Naive thymus-derived CD8-positive, alpha-beta T cell (primary cell): ENCODE measurements at regions not wholly inside any gene's neighbourhood (a gene's known extent, or its start where the extent isn't known, plus 50 kb on each side); places are given as distances from the start of the nearest gene placed in this dataset.

ENCODE experiments used
- ATAC-seq, 2 donors: fragments of 150-1000 bp; cut with Tn5 transposase in 1 of 2; sonication (Bioruptor Pico), chemical (Tn5 transposase) in 1 of 2; 1 replicate in 1 of 2; 2 replicates in 1 of 2; pipeline ENCODE4 v1.10.0; 2021; ENCODE audit warnings: mild to moderate bottlenecking in 2 of 2, moderate library complexity in 2 of 2
- POLR2A ChIA-PET: fragments of 350-600 bp; sonication (Branson Sonifier 250); formaldehyde crosslinking; loops from one replicate; lab custom pipeline; 2021; ENCODE audit warnings: antibody characterized with exemption; lab: Charles Lee
- DNase-seq, 10 donors: peaks; one replicate each; pipeline versions ENCODE4 v3.0.0 to v3.0.0-alpha.2; 2020 to 2022
- H3K27ac Mint-ChIP-seq, 10 donors: one replicate each; pipeline ENCODE4 v1.8.0; 2020 to 2022; ENCODE audit warnings: mild to moderate bottlenecking in 10 of 10, mixed read lengths in 10 of 10, moderate library complexity in 4 of 10, inconsistent platforms in 1 of 10
- H3K27me3 Mint-ChIP-seq, 5 donors: one replicate each; pipeline ENCODE4 v1.8.0; 2021 to 2022; ENCODE audit warnings: mixed read lengths in 5 of 5
- H3K36me3 Mint-ChIP-seq, 3 donors: one replicate each; pipeline ENCODE4 v1.8.0; 2020 to 2022; ENCODE audit warnings: mixed read lengths in 3 of 3, mild to moderate bottlenecking in 2 of 3, inconsistent platforms in 1 of 3
- H3K4me1 Mint-ChIP-seq, 4 donors: one replicate each; pipeline ENCODE4 v1.8.0; 2021 to 2022; ENCODE audit warnings: mixed read lengths in 4 of 4
- H3K4me3 Mint-ChIP-seq, 10 donors: one replicate each; pipeline ENCODE4 v1.8.0; 2020 to 2022; ENCODE audit warnings: mild to moderate bottlenecking in 10 of 10, mixed read lengths in 10 of 10, moderate library complexity in 6 of 10, inconsistent platforms in 1 of 10
- H3K9me3 Mint-ChIP-seq, 9 donors: one replicate each; pipeline ENCODE4 v1.8.0; 2020 to 2022; ENCODE audit warnings: mixed read lengths in 9 of 9, mild to moderate bottlenecking in 3 of 9, inconsistent platforms in 1 of 9, moderate library complexity in 1 of 9

DNA sequence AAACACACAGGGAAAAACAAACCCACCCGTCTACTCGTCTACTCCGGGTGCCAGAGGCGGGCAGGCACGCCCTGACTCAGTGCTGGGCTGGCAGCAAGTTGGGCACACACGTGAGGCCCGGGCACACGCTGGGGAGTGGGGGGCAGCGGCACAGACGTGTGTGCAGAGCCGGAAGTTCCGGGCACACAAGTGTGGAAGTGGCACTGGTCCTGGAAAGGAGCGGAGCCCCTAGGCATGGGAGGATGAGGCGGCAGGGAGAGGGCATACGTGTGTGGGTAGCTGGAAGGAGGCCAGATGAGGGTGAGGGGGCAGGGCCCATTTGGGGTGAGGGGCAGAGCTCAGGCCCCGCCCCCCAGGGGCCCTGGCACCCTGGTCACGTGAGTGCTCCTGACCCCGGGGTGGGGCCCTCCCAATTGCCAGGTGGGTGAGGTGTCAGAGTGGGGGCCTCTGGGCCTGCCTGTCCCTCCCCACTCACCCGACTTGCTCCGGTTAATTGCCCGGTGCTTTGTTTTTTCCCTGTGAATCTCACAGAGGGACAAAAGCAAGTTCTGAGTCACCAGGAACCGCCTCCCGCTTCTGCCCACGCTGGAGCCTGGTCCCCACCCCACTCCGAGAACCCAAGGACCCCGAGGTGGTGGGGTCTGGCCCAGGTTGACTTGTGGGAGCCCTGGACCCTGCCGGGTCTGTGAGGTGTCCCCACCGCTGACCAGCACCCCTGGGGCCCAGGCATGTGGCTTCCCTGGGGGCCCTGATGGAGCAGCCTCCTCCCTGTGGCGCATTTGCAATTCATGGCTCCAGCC is 104.8 kb upstream of the CASZ1 start:
- Mint-ChIP-seq H3K27me3 (peaks cover 0 to 2% (median 0%) of the 10 kb centered on the region in 5 donors), H3K27ac (peak overlapping the region in 2 of 10 donors; percentile 27 to 31)

DNA sequence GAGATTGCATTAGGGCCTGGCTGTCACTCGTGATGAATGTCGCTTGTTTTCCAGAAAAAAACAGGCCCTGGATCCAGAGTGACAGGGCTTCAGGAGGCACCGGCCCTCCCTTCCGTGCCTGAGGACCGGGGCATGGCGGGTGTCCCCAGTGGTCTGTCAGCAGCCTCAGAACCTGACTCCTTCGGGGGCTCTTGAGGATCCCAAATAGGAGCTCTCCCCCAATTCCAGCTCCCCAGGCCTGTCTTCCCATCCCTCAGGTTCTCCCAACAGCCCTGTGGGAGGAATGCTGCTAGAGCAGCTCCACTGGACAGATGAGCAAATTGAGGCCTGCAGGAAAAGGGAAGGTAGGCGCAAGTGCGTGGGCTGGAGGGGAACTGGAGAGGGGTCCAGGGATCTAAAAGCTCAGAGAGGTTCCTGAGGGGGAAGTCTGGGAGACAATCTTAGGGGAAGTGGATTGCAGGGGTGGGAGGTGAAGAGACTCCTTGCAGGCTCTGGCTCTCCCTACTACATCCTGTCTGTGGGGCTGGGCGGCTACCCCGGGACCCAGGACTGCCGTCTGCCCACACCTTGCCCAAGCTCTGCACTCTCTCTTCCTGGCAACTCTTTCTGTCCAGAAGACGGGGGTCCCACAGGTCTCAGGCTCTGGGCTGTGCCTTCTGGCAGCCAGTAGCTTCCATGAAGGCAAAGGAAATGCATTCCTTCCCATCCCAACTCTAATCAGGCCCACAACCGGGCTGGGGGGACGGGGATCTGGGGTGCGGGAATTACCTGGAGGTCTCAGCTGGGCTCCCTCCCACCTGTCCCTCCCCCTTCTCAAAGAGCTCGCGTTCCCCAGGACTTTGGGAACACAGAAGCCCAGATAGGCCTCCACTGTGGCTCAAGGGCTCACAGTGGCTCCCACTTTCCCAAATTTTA is 105.7 kb upstream of the CASZ1 start:
- POLR2A ChIA-PET = interaction anchor here (0.8 to 1.0 kb wide), 2 partner anchors 10 to 14 kb away, joined by 4 read pairs; no protein-coding TSS in a partner anchor
- ATAC-seq (no peak), DNase-seq (no peak)
- Mint-ChIP-seq H3K36me3 (no peaks in the 10 kb centered on the region), H3K9me3 (no peaks in the 10 kb centered on the region), H3K4me1 (peaks cover 27 to 52% (median 37%) of the 10 kb centered on the region in 4 donors), H3K27ac (peak overlapping the region in 2 of 10 donors; percentile 51 to 53), H3K4me3 (no peak overlapping the region), H3K27me3 (peaks cover 0 to 2% (median 0%) of the 10 kb centered on the region in 5 donors)

More for the DNA sequence above, 104.8 kb upstream of the CASZ1 start:
- no peak for ATAC-seq
- Mint-ChIP-seq H3K9me3 (no peaks in the 10 kb centered on the region), H3K36me3 (no peaks in the 10 kb centered on the region), H3K4me3 (no peak overlapping the region), H3K4me1 (peaks cover 20 to 44% (median 29%) of the 10 kb centered on the region in 4 donors)
- peak in 1 of 10 donors; percentile 14 for DNase-seq
- POLR2A ChIA-PET = interaction anchor here (0.8 to 1.0 kb wide), 2 partner anchors 11 to 13 kb away, joined by 4 read pairs; no protein-coding TSS in a partner anchor

DNA sequence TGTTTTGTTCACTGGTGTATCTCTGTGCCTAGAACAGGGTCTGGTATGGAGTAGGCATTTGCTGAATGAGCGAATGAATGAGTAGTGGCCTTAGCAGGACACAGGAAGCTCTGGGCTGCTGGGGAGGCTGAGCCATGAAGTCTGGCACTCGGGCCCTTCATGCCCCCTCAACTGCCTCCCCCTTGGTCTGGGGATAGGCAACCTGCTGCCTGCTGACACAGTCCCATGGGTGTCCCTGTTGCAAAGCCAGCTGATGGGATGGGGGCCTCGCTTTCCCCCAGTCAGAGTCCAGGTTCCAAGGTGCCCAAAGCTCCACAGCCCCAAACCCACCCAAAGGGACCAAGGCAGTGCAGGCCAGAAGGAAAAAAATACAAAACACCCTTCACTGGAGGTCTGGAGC is 107.0 kb upstream of the CASZ1 start:
- Mint-ChIP-seq H3K9me3 (no peaks in the 10 kb centered on the region), H3K27ac (peak overlapping the region in 8 of 10 donors; percentile 40 to 91 (median 80)), H3K27me3 (peaks cover 0 to 2% (median 0%) of the 10 kb centered on the region in 5 donors), H3K4me1 (peaks cover 29 to 55% (median 38%) of the 10 kb centered on the region in 4 donors), H3K36me3 (no peaks in the 10 kb centered on the region), H3K4me3 (peak overlapping the region in 3 of 10 donors; percentile 15 to 86 (median 78))
- no peak for ATAC-seq
- no peak for DNase-seq
- POLR2A ChIA-PET = interaction anchor here (0.5 to 1.5 kb wide), 6 partner anchors 9 to 408 kb away, joined by 3 to 7 read pairs (median 4); no protein-coding TSS in a partner anchor

DNA sequence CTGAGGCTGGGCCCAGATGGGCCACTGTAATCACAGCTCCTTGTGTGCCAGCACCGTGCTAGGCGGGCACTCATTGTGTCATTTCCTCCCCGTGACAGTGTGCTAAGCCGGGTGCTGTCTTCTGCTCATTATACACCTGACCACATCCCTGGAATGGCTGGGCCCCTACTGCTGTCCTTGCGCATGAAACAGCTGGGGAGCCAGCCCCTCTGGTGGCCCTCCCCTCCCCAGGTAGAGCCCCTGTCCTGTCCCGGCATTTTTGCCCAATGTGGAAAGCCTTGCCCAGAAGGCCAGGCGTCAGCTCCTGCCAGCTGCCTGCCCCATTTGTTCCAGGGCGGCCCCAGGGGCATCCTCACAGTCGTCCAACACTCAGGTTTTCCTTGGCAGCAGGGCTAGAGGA is 107.4 kb upstream of the CASZ1 start:
- Mint-ChIP-seq H3K4me1 (peaks cover 29 to 57% (median 38%) of the 10 kb centered on the region in 4 donors), H3K27me3 (peaks cover 0 to 2% (median 0%) of the 10 kb centered on the region in 5 donors), H3K27ac (peak overlapping the region in 9 of 10 donors; percentile 43 to 91 (median 80)), H3K36me3 (no peaks in the 10 kb centered on the region), H3K9me3 (no peaks in the 10 kb centered on the region), H3K4me3 (peak overlapping the region in 6 of 10 donors; percentile 15 to 90 (median 80))
- peak; percentile 64 to 68 for ATAC-seq
- POLR2A ChIA-PET = interaction anchor here (0.5 to 1.5 kb wide), 6 partner anchors 10 to 409 kb away, joined by 3 to 7 read pairs (median 4); no protein-coding TSS in a partner anchor
- DNase-seq = peak in 3 of 10 donors; percentile 30 to 42 (median 39)

DNA sequence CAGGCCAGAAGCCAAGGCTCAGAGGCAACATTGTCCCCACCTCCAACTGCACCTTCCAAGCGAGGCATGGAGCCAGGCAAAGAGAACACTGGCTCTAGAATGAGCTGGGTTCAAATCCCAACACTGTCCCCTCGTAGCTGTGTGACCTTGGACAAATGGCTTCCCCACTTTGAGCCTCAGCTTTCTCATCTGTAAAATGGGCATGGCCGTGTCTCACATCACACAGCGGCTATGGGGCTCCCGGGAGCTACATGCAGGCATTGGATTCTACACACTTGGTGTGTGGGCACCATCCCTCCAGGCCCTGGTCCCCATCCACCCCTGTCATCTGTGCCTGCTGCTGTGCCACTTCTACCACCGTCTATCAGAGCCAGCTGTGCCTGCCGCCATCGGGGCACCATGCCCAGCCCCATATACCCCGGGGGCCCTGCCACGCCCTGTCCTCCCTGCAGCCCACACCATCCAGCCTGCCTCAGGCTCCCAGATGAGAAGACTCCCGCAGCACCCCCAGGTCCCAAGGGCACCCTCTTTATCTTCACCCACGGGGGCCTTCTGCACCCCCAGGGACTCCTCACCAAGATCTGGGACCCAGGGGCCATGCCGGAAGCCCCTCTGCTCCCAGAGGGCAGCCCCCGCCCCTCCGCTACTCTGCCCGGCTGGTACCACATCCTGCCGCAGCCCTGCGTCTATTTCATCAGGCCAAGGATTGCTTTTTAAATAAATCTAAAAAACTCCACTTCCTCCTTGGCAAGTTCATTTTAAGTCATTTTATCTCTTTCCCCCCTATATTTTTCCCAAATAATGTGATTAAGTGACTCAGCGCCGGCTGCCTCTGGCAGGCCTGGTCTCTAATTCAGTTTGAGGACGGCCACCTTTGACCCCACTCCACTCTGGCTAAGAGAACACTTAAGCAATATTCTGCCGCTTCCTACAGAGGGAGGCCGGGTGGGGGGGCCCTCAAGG is 107.8 kb upstream of the TARDBP start:
- no peaks in the 10 kb centered on the region for H3K9me3 Mint-ChIP-seq
- peaks cover 25 to 52% (median 37%) of the 10 kb centered on the region in 4 donors for H3K4me1 Mint-ChIP-seq
- peak overlapping the region; percentile 83 to 93 (median 89) for H3K27ac Mint-ChIP-seq
- H3K36me3 Mint-ChIP-seq = no peaks in the 10 kb centered on the region
- POLR2A ChIA-PET = interaction anchor here (1.0 to 1.5 kb wide), 4 partner anchors 10 to 34 kb away, joined by 3 to 7 read pairs (median 4); no protein-coding TSS in a partner anchor
- H3K27me3 Mint-ChIP-seq = peaks cover 0 to 2% (median 0%) of the 10 kb centered on the region in 5 donors
- peak overlapping the region; percentile 66 to 90 (median 78) for H3K4me3 Mint-ChIP-seq
- peak; percentile 10 to 77 (median 58) for DNase-seq
- peak; percentile 78 to 88 for ATAC-seq

DNA sequence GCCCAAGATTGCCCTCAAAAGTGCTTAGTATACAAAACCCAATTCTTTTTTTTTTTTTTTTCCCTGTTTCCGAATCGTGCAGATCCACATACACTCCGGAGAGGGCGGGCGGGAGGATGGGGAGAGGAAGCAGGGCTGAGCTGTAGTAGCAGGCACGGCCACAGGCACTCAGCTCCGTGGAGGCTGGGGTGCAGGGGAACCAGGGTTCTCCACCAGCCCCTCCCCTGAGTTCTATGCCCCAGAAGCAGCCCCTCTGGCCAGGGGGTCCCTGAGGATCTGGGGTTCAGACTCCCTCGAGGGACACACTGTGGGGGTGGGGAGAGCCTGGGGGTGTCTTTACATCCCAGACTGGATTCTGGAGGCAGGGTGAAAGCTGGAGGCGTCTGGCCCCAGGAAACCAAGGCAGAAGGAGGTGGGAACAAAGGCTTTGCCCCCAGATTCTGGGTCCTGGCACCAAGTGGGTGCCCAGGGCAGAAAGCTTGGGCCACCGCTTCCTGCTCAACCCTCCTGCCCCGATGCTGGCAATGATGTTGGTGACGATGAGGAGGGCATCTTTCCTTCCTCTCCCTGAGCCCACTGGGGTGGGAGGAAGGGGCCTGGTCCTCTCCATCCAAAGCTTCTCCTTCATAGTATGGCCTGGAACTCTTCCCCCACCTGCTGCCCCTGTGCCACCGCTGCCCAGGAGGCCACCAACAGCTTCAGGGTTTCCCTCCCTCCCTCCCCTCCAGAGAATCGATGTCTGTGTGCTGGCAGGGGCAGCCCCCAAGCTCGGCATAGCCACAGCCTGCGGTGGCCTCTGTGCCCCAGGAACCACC is 106.4 kb upstream of the TARDBP start:
- H3K27ac Mint-ChIP-seq = peak overlapping the region in 6 of 10 donors; percentile 34 to 83 (median 50)
- H3K9me3 Mint-ChIP-seq = no peaks in the 10 kb centered on the region
- H3K36me3 Mint-ChIP-seq = no peaks in the 10 kb centered on the region
- ATAC-seq = no peak
- H3K27me3 Mint-ChIP-seq = peaks cover 0 to 2% (median 0%) of the 10 kb centered on the region in 5 donors
- no peak for DNase-seq
- H3K4me1 Mint-ChIP-seq = peaks cover 22 to 53% (median 39%) of the 10 kb centered on the region in 4 donors
- peak overlapping the region in 6 of 10 donors; percentile 7 to 56 (median 30) for H3K4me3 Mint-ChIP-seq
- POLR2A ChIA-PET = interaction anchor here (0.5 to 1.1 kb wide), 3 partner anchors 12 to 269 kb away, joined by 3 read pairs; no protein-coding TSS in a partner anchor

DNA sequence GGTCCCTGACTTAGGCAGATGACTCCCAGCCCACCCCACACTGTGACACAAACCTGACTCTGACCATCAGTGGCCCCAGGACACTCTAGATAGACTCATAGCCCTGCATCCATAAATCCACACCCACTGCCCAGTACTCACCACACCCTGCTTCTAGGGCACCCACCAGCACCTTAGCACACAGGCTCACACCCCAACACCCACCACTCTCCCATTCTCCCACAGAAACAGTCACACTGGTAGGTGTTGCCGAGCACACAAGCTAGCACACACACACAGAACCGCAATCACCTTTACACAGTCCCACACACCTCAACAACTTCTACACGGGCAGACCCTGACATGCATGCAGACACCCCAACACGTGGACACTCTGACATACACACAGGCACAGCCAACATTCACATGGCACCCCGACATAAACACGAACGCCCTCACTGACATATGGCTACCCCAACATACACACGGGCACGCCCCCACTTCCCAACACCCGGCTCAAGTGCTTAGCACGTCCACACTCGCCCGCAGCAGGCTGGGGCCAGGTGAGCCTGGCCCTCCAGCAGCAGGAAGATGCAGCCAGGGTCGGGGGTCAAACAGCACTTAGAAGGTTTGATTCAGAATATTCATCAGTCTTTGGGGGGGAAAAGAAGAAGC is 105.5 kb upstream of the TARDBP start:
- H3K27ac Mint-ChIP-seq = peak overlapping the region in 8 of 10 donors; percentile 18 to 65 (median 52)
- POLR2A ChIA-PET = interaction anchor here (0.5 to 1.1 kb wide), 2 partner anchors 11 to 1112 kb away, joined by 3 read pairs; no protein-coding TSS in a partner anchor

DNA sequence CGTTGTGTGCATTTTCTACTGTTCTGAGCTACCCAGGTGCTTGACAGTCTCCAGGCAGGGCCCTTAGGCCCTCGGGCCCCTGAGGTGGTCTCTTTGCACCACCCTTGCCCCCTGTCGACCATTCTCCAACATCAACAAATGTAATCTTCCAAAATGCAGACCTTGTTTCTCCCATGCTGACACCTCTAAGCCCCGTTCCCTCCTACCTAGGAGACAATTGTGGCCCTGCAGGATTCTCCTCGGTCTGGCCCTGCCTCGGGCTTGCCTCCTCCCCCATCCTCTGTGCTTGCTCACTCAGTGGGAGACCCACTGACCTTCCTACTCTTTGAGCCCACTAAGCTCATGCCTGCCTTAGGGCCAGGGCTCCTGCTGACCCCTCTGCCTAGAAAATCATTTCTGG is 104.2 kb upstream of the TARDBP start:
- peak overlapping the region in 2 of 10 donors; percentile 1 to 52 for H3K27ac Mint-ChIP-seq
- peaks cover 0 to 2% (median 0%) of the 10 kb centered on the region in 5 donors for H3K27me3 Mint-ChIP-seq
- ATAC-seq = no peak
- POLR2A ChIA-PET = interaction anchor here (0.6 kb wide), 1 partner anchor 1998 kb away, joined by 5 read pairs; no protein-coding TSS in a partner anchor
- H3K4me3 Mint-ChIP-seq = peak overlapping the region in 1 of 10 donors; percentile 3
- H3K4me1 Mint-ChIP-seq = peaks cover 24 to 48% (median 39%) of the 10 kb centered on the region in 4 donors
- no peak for DNase-seq
- no peaks in the 10 kb centered on the region for H3K9me3 Mint-ChIP-seq
- no peaks in the 10 kb centered on the region for H3K36me3 Mint-ChIP-seq

More for the DNA sequence above, 105.5 kb upstream of the TARDBP start:
- peak overlapping the region in 6 of 10 donors; percentile 16 to 71 (median 32) for H3K4me3 Mint-ChIP-seq
- ATAC-seq = no peak
- H3K9me3 Mint-ChIP-seq = no peaks in the 10 kb centered on the region
- peaks cover 22 to 52% (median 39%) of the 10 kb centered on the region in 4 donors for H3K4me1 Mint-ChIP-seq
- H3K27me3 Mint-ChIP-seq = peaks cover 0 to 2% (median 0%) of the 10 kb centered on the region in 5 donors
- no peak for DNase-seq
- H3K36me3 Mint-ChIP-seq = no peaks in the 10 kb centered on the region

DNA sequence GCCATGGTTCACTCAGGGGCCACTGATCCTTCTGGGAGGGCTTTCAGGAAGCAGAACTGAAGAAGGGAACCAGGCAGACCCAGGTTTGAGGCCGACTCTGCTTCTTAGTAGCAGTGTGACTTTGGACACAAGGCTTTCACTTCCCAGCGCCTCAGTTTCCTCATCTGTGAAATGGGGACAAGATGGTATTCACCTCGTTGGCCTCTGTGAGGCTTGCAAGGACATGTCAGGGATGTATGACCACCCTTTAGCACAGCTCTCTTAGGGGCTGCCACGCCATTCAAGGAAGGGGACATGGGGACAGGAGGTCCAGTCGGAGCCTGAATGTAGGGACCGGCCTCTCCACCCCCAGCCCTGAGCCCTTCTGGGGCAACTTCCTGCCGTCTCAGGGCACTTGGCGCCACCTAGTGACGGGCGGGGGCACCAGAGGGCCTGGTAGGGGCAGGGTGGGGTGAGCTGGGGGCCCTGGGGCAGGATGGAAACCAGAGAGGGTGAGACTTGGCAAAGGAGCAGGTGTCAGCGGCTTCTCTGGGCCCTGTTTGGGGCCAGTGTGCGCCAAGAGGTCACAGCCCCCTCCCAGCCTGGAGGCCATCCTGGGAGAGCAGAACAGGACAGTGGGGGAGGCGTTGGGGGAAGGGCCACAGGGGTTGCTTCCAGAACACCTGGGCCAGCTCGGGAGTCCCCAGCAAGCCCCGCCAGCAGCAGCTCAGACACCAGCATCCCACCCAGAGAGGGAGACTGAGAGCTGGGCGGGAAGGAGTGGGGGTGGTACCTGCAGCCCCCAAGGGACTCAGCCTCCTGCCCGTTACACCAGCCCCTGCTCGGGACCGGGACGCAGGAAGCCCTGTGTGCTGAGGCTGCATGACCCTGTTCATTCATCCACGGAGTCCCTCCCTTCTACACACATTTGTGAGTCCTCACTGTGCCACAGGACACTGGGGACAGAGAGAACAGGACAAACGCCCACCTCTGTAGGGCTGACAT is 102.5 kb upstream of the TARDBP start:
- Mint-ChIP-seq H3K9me3 (no peaks in the 10 kb centered on the region), H3K27me3 (peaks cover 0 to 6% (median 0%) of the 10 kb centered on the region in 5 donors), H3K4me3 (no peak overlapping the region), H3K36me3 (no peaks in the 10 kb centered on the region), H3K4me1 (peaks cover 15 to 31% (median 22%) of the 10 kb centered on the region in 4 donors), H3K27ac (no peak overlapping the region)
- POLR2A ChIA-PET = interaction anchor here (1.4 kb wide), 1 partner anchor 8 kb away, joined by 5 read pairs; no protein-coding TSS in a partner anchor
- DNase-seq (peak; percentile 59 to 90 (median 77)), ATAC-seq (peak; percentile 94 to 95)
